Trophoblast cell (in vitro differentiated cells and primary cell): ENCODE measurements at regions not wholly inside any gene's neighbourhood (a gene's known extent, or its start where the extent isn't known, plus 50 kb on each side); places are given as distances from the start of the nearest gene placed in this dataset.
"Not testable (repeated sequence)": the region's sequence is repeated elsewhere in the genome, so short reads cannot be mapped to it uniquely, and the experiment has no call there.

Experiments used
- DNase-seq, 2 donors: peaks; one replicate each; pipeline ENCODE4 v3.0.0-alpha.2; 2016
- H2AFZ ChIP-seq: 2 replicates; pipeline ENCODE4 v1.6.1; 2013; ENCODE audit warnings: low read length, moderate library complexity, mild to moderate bottlenecking; ENCODE audit not compliant: insufficient read depth, poor library complexity
- H2AK5ac ChIP-seq: 2 replicates; pipeline ENCODE4 v1.6.1; 2013; ENCODE audit warnings: mild to moderate bottlenecking, low read length
- H2BK120ac ChIP-seq: 2 replicates; pipeline ENCODE4 v1.6.1; 2013; ENCODE audit warnings: low read length, mild to moderate bottlenecking, moderate library complexity; ENCODE audit not compliant: insufficient read depth, poor library complexity
- H2BK12ac ChIP-seq: 2 replicates; pipeline ENCODE4 v1.6.1; 2013; ENCODE audit warnings: mild to moderate bottlenecking, low read length, moderate library complexity
- H2BK5ac ChIP-seq: 2 replicates; pipeline ENCODE4 v1.6.1; 2013; ENCODE audit warnings: low read length, low read depth, moderate library complexity, mild to moderate bottlenecking; ENCODE audit not compliant: poor library complexity
- H3K14ac ChIP-seq: 2 replicates; pipeline ENCODE4 v1.6.1; 2013; ENCODE audit warnings: mild to moderate bottlenecking, low read length
- H3K18ac ChIP-seq: 2 replicates; pipeline ENCODE4 v1.6.1; 2013; ENCODE audit warnings: mild to moderate bottlenecking, low read length
- H3K23ac ChIP-seq: 2 replicates; pipeline ENCODE4 v1.6.1; 2013; ENCODE audit warnings: low read length
- H3K27ac ChIP-seq: 2 replicates; pipeline ENCODE4 v1.5.1; 2013; ENCODE audit warnings: low read depth, mild to moderate bottlenecking, inconsistent platforms, low read length, moderate library complexity
- H3K27me3 ChIP-seq: 2 replicates; pipeline ENCODE4 v1.6.1; 2013; ENCODE audit warnings: inconsistent platforms, mild to moderate bottlenecking, low read length, moderate library complexity; ENCODE audit not compliant: insufficient read depth
- H3K36me3 ChIP-seq, 2 experiments: 1 replicate in 1 of 2; 2 replicates in 1 of 2; pipeline ENCODE4 v1.6.1; 2013; ENCODE audit warnings: low read length in 2 of 2, mild to moderate bottlenecking in 2 of 2, moderate library complexity in 1 of 2; ENCODE audit not compliant: insufficient read depth in 2 of 2, control insufficient read depth in 1 of 2
- H3K4ac ChIP-seq: 2 replicates; pipeline ENCODE4 v1.6.1; 2013; ENCODE audit warnings: low read depth, mild to moderate bottlenecking, low read length, moderate library complexity
- H3K4me1 ChIP-seq, 2 experiments: 1 replicate in 1 of 2; 2 replicates in 1 of 2; pipeline ENCODE4 v1.6.1; 2013; ENCODE audit warnings: low read length in 2 of 2, mild to moderate bottlenecking in 2 of 2, moderate library complexity in 1 of 2; ENCODE audit not compliant: insufficient read depth in 2 of 2, control insufficient read depth in 1 of 2
- H3K4me2 ChIP-seq: 2 replicates; pipeline ENCODE4 v1.6.1; 2013; ENCODE audit warnings: inconsistent platforms, mild to moderate bottlenecking, low read length, moderate library complexity
- H3K4me3 ChIP-seq: 2 replicates; pipeline ENCODE4 v1.5.1; 2013; ENCODE audit warnings: mild to moderate bottlenecking, low read depth, low read length, inconsistent platforms
- H3K79me1 ChIP-seq: one replicate; pipeline ENCODE4 v1.6.1; 2013; ENCODE audit warnings: low read length
- H3K79me2 ChIP-seq: 2 replicates; pipeline ENCODE4 v1.6.1; 2013; ENCODE audit warnings: low read length, mild to moderate bottlenecking; ENCODE audit not compliant: control insufficient read depth, insufficient read depth, poor library complexity
- H3K9ac ChIP-seq: 2 replicates; pipeline ENCODE4 v1.6.1; 2013; ENCODE audit warnings: mild to moderate bottlenecking, low read length
- H3K9me3 ChIP-seq: 2 replicates; pipeline ENCODE4 v1.6.1; 2013; ENCODE audit warnings: low read depth, mild to moderate bottlenecking, control low read depth, inconsistent platforms, low read length; ENCODE audit not compliant: insufficient read depth
- H4K12ac ChIP-seq: 2 replicates; pipeline ENCODE4 v1.6.1; 2013; ENCODE audit warnings: low read depth, mild to moderate bottlenecking, low read length, moderate library complexity
- H4K8ac ChIP-seq: 2 replicates; pipeline ENCODE4 v1.6.1; 2013; ENCODE audit warnings: low read depth, mild to moderate bottlenecking, low read length, moderate library complexity
- H4K91ac ChIP-seq: one replicate; pipeline ENCODE4 v1.6.1; 2013; ENCODE audit warnings: low read depth, mild to moderate bottlenecking, low read length, moderate library complexity
- WGBS: extraction: QIAGEN DNeasy Blood & Tissue Kit; methylation state at CpG from one replicate; pipeline ENCODE4 v1.1.7; 2013; ENCODE audit warnings: missing lambda C conversion rate; ENCODE audit not compliant: insufficient read length, insufficient coverage; ENCODE audit errors: extremely low coverage; 5-methylcytosine and 5-hydroxymethylcytosine counted together

GRCh38 chr2:209311948-209312347 is 111.9 kb upstream of the MAP2 start:
- no peak overlapping the region for H3K4me3 ChIP-seq
- no peak overlapping the region for H2AFZ ChIP-seq
- H2BK5ac ChIP-seq = no peak overlapping the region
- H4K91ac ChIP-seq = no peak overlapping the region
- H3K4ac ChIP-seq = no peak overlapping the region
- no peak overlapping the region for H3K27ac ChIP-seq
- no CpG with 5 or more reads among the region's 2 CpGs for WGBS
- H2BK12ac ChIP-seq = no peak overlapping the region
- no peak overlapping the region for H3K23ac ChIP-seq
- no peaks in the 10 kb centered on the region for H3K27me3 ChIP-seq
- no peak for DNase-seq
- no peak overlapping the region for H3K4me2 ChIP-seq
- no peak overlapping the region for H4K8ac ChIP-seq
- H4K12ac ChIP-seq = no peak overlapping the region
- H3K14ac ChIP-seq = no peak overlapping the region
- no peaks in the 10 kb centered on the region for H3K79me2 ChIP-seq
- H2BK120ac ChIP-seq = no peak overlapping the region
- H2AK5ac ChIP-seq = no peak overlapping the region
- no peak overlapping the region for H3K9ac ChIP-seq
- H3K4me1 ChIP-seq = no peaks in the 10 kb centered on the region
- H3K9me3 ChIP-seq = no peaks in the 10 kb centered on the region
- H3K79me1 ChIP-seq = no peaks in the 10 kb centered on the region
- H3K36me3 ChIP-seq = no peaks in the 10 kb centered on the region
- no peak overlapping the region for H3K18ac ChIP-seq

GRCh38 chr2:209312450-209312849 is 111.4 kb upstream of the MAP2 start:
- not testable (repeated sequence) for H3K27me3 ChIP-seq, H4K12ac ChIP-seq, H3K9me3 ChIP-seq, H2BK5ac ChIP-seq, H3K4me1 ChIP-seq, H3K79me2 ChIP-seq, H2AK5ac ChIP-seq, H3K18ac ChIP-seq, H3K14ac ChIP-seq, H3K4me3 ChIP-seq, H4K91ac ChIP-seq, H2BK12ac ChIP-seq, H3K79me1 ChIP-seq, H3K36me3 ChIP-seq, DNase-seq, H2BK120ac ChIP-seq, H3K9ac ChIP-seq, H3K23ac ChIP-seq, H2AFZ ChIP-seq, H3K27ac ChIP-seq, H3K4me2 ChIP-seq, H3K4ac ChIP-seq, H4K8ac ChIP-seq
- no CpG with 5 or more reads among the region's 1 CpG for WGBS

GRCh38 chr2:209314653-209315052 is 109.2 kb upstream of the MAP2 start:
- H4K91ac ChIP-seq = no peak overlapping the region
- no peak overlapping the region for H2AFZ ChIP-seq
- H3K9me3 ChIP-seq = no peaks in the 10 kb centered on the region
- no peak overlapping the region for H4K8ac ChIP-seq
- no peak for DNase-seq
- H4K12ac ChIP-seq = no peak overlapping the region
- no peak overlapping the region for H2AK5ac ChIP-seq
- H3K79me2 ChIP-seq = no peaks in the 10 kb centered on the region
- no peak overlapping the region for H3K23ac ChIP-seq
- no peak overlapping the region for H2BK5ac ChIP-seq
- H3K79me1 ChIP-seq = no peaks in the 10 kb centered on the region
- H3K4ac ChIP-seq = no peak overlapping the region
- H3K36me3 ChIP-seq = no peaks in the 10 kb centered on the region
- no peak overlapping the region for H3K27ac ChIP-seq
- H3K9ac ChIP-seq = no peak overlapping the region
- no peaks in the 10 kb centered on the region for H3K27me3 ChIP-seq
- no CpG with 5 or more reads among the region's 2 CpGs for WGBS
- no peak overlapping the region for H3K18ac ChIP-seq
- H3K4me2 ChIP-seq = no peak overlapping the region
- no peaks in the 10 kb centered on the region for H3K4me1 ChIP-seq
- no peak overlapping the region for H3K4me3 ChIP-seq
- no peak overlapping the region for H2BK12ac ChIP-seq
- no peak overlapping the region for H3K14ac ChIP-seq
- H2BK120ac ChIP-seq = no peak overlapping the region

DNA sequence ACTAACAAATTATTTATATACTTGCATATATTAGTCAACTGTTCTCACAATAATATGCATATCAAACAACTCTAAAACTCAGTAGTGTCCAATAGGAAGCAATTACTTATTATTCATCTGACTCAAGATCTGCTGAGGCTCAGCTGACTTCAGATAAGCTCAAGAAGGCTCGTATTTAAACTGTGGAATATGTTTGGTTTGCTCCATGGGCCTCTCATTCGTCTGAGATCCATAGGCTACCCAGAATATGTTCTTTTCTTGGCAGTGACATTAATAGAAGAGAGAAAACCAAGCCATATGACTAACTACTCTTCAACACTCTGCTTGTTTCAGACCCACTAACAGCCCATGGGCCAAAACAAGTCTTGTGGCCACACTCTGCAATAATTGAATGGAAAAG is 107.7 kb upstream of the MAP2 start:
- WGBS = no CpG with 5 or more reads among the region's 2 CpGs
- no peak overlapping the region for H3K4me3 ChIP-seq
- H3K4ac ChIP-seq = no peak overlapping the region
- no peak for DNase-seq
- H3K36me3 ChIP-seq = no peaks in the 10 kb centered on the region
- H3K9me3 ChIP-seq = no peaks in the 10 kb centered on the region
- no peak overlapping the region for H2BK5ac ChIP-seq
- H4K91ac ChIP-seq = no peak overlapping the region
- no peak overlapping the region for H2BK120ac ChIP-seq
- no peak overlapping the region for H3K4me2 ChIP-seq
- H3K79me1 ChIP-seq = no peaks in the 10 kb centered on the region
- H3K23ac ChIP-seq = no peak overlapping the region
- H3K9ac ChIP-seq = no peak overlapping the region
- H4K8ac ChIP-seq = no peak overlapping the region
- H3K27ac ChIP-seq = no peak overlapping the region
- no peak overlapping the region for H3K14ac ChIP-seq
- H4K12ac ChIP-seq = no peak overlapping the region
- H3K4me1 ChIP-seq = no peaks in the 10 kb centered on the region
- H3K18ac ChIP-seq = no peak overlapping the region
- H3K79me2 ChIP-seq = no peaks in the 10 kb centered on the region
- H2AFZ ChIP-seq = no peak overlapping the region
- H2AK5ac ChIP-seq = no peak overlapping the region
- no peaks in the 10 kb centered on the region for H3K27me3 ChIP-seq
- no peak overlapping the region for H2BK12ac ChIP-seq
